ENCODE measurements at regions not wholly inside any gene's neighbourhood (a gene's known extent, or its start where the extent isn't known, plus 50 kb on each side); places are given as distances from the start of the nearest gene placed in this dataset.

- no peaks in the 10 kb centered on the region for H3K79me1 ChIP-seq (ENCODE audit: low read depth, low read length)
- H3K23me2 ChIP-seq (ENCODE audit: low read depth, low read length), result no peaks in the 10 kb centered on the region; the same call in 1 of the 2 replicates
- 91% methylated on average over 2 of the region's 2 CpGs; no CpG with 5 or more reads in 1 of the 2 experiments for WGBS, 2 experiments (ENCODE audit: extremely low coverage in 1 of 2, insufficient coverage in 1 of 2, insufficient read length in 1 of 2, insufficient replicate concordance in 2 of 2, low coverage in 1 of 2, low lambda C conversion rate in 2 of 2, missing lambda C conversion rate in 1 of 2)
- CTCF ChIA-PET (ENCODE audit: partially characterized antibody), result interaction anchor here (0.7 to 0.9 kb wide), 2 partner anchors 96 to 311 kb away, joined by 3 to 4 read pairs; no protein-coding TSS in a partner anchor
- H4K91ac ChIP-seq (replicated peaks; ENCODE audit: insufficient read length, low read length), result no peak overlapping the region
- H3K36me3 ChIP-seq (ENCODE audit: control insufficient read depth in 2 of 4, insufficient read depth in 4 of 4, low read length in 3 of 4), result no peaks in the 10 kb centered on the region; a peak in 1 of 8 replicates
- no peaks in the 10 kb centered on the region for H3K9me3 ChIP-seq (ENCODE audit: insufficient read depth in 2 of 2, low read depth in 1 of 2, low read length in 1 of 2)
- H3K9ac ChIP-seq (replicated peaks in 1 of 4; ENCODE audit: extremely low read depth in 1 of 4, low read depth in 3 of 4, low read length in 3 of 4), result no peak overlapping the region
- H4K5ac ChIP-seq (ENCODE audit: insufficient read length, low read depth, low read length), result no peak overlapping the region
- no peaks in the 10 kb centered on the region for H3K79me2 ChIP-seq (ENCODE audit: control insufficient read depth in 1 of 2, insufficient read depth in 2 of 2, low read length in 2 of 2)
- no peak for FAIRE-seq
- H4K20me1 ChIP-seq (replicated peaks in 1 of 2; ENCODE audit: control insufficient read depth in 1 of 2, insufficient read depth in 2 of 2, low read length in 2 of 2), result no peaks in the 10 kb centered on the region
- no peak overlapping the region for H4K8ac ChIP-seq (ENCODE audit: extremely low read depth, insufficient read depth, low read length)
- no peak overlapping the region for H2BK15ac ChIP-seq (ENCODE audit: low read length)
- no peak overlapping the region for H3K4me2 ChIP-seq (ENCODE audit: insufficient read depth in 1 of 2, low read depth in 2 of 2, low read length in 2 of 2)
- no peak overlapping the region for H3K27ac ChIP-seq (ENCODE audit: low read depth, low read length)
- no peaks in the 10 kb centered on the region for H3K27me3 ChIP-seq (replicated peaks in 1 of 4; ENCODE audit: control insufficient read depth in 3 of 4, extremely low read depth in 1 of 4, insufficient read depth in 3 of 4, low read length in 3 of 4)
- H3K4me3 ChIP-seq (ENCODE audit: extremely low read depth in 1 of 4, insufficient read depth in 2 of 4, low read depth in 3 of 4, low read length in 4 of 4), result no peak overlapping the region
- TF ChIP-seq SRF (IDR thresholded peaks at IDR 0.05; ENCODE audit: low read depth, low read length) (no peak), TBP (IDR thresholded peaks at IDR 0.05; ENCODE audit: low read depth, low read length) (no peak), TAF1 (IDR thresholded peaks at IDR 0.05; ENCODE audit: low read depth, low read length) (no peak), JUND (IDR thresholded peaks at IDR 0.05; ENCODE audit: low read length) (no peak), RNF2 (IDR thresholded peaks at IDR 0.05; ENCODE audit: borderline replicate concordance, low read depth, low read length, missing control alignments, poor library complexity, severe bottlenecking) (no peak), TAF7 (optimal IDR thresholded peaks at IDR 0.05; ENCODE audit: borderline replicate concordance, low read depth, low read length) (no peak), CBX8 (IDR thresholded peaks at IDR 0.05; ENCODE audit: borderline replicate concordance, low read depth, low read length) (no peak), ASH2L (IDR thresholded peaks at IDR 0.05; ENCODE audit: low read length) (no peak), CHD1 (IDR thresholded peaks at IDR 0.05; ENCODE audit: low read depth, low read length) (no peak), ZNF274 (IDR thresholded peaks at IDR 0.05; ENCODE audit: borderline replicate concordance, extremely low read depth, low read length) (no peak)
- H2AFZ ChIP-seq (ENCODE audit: low read length), result no peak overlapping the region
- H3K14ac ChIP-seq (ENCODE audit: insufficient read length), result no peak overlapping the region
- H3K56ac ChIP-seq (replicated peaks; ENCODE audit: insufficient read length, low read depth, low read length), result no peak overlapping the region
- DNase-seq (ENCODE audit: low read depth in 1 of 2, low spot score in 2 of 2), result no peak
- no peak overlapping the region for H2AK5ac ChIP-seq (ENCODE audit: low read depth, low read length)
- H3K18ac ChIP-seq (ENCODE audit: extremely low read depth, low read length), result no peak overlapping the region
- H2BK20ac ChIP-seq (ENCODE audit: low read length), result no peak overlapping the region
- no peak overlapping the region for H3K23ac ChIP-seq (ENCODE audit: insufficient read length)
- H3K4ac ChIP-seq (replicated peaks; ENCODE audit: insufficient read length, low read depth, low read length), result no peak overlapping the region
- no peak overlapping the region for H2BK12ac ChIP-seq (ENCODE audit: low read depth, low read length)
- H2BK120ac ChIP-seq (replicated peaks; ENCODE audit: low read depth, low read length), result no peak overlapping the region
- POLR2A ChIA-PET (ENCODE audit: partially characterized antibody), result no interaction called here
- H3K4me1 ChIP-seq (replicated peaks in 1 of 4; ENCODE audit: control insufficient read depth in 3 of 4, insufficient read depth in 4 of 4, low read length in 3 of 4), result peaks cover 0 to 3% (median 1%) of the 10 kb centered on the region in 4 experiments; a peak in 3 of 7 replicates
- no peak overlapping the region for H2BK5ac ChIP-seq (ENCODE audit: low read depth, low read length)
Observed at GRCh38 chr6:12598919-12599318, 117.6 kb upstream of the PHACTR1 start.

Measured in H1 (cell line).